GM18508 (cell line): ENCODE measurements at regions not wholly inside any gene's neighbourhood (a gene's known extent, or its start where the extent isn't known, plus 50 kb on each side); places are given as distances from the start of the nearest gene placed in this dataset.
"Not testable (repeated sequence)": the region's sequence is repeated elsewhere in the genome, so short reads cannot be mapped to it uniquely, and the experiment has no call there.

Source experiments
- ATAC-seq: cut with Tn5 transposase; IDR thresholded peaks from one replicate; pipeline ENCODE4 v1.9.1; 2021; ENCODE audit warnings: moderate number of reproducible peaks; ENCODE audit not compliant: insufficient read depth, unreplicated experiment

DNA sequence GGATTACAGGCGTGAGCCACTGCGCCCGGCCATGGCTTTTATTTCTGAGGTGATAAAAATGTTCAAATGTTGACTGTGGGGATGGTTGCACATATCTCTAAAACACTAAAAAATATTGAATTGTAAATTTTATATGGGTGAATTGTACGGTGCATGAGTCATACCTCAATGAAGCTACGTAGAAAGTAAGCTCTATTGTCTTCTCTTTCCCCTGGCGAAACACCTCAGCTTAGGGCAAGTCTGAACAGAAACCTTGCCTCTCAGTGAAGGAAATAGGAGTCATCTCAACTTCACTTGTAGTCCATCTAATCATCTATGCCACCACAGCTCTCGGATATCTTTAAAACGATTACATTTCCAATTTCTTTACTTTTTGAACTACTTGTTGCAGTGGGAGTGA is 238.2 kb downstream of the SPATA31A6 start:
- ATAC-seq: not testable (repeated sequence)

DNA sequence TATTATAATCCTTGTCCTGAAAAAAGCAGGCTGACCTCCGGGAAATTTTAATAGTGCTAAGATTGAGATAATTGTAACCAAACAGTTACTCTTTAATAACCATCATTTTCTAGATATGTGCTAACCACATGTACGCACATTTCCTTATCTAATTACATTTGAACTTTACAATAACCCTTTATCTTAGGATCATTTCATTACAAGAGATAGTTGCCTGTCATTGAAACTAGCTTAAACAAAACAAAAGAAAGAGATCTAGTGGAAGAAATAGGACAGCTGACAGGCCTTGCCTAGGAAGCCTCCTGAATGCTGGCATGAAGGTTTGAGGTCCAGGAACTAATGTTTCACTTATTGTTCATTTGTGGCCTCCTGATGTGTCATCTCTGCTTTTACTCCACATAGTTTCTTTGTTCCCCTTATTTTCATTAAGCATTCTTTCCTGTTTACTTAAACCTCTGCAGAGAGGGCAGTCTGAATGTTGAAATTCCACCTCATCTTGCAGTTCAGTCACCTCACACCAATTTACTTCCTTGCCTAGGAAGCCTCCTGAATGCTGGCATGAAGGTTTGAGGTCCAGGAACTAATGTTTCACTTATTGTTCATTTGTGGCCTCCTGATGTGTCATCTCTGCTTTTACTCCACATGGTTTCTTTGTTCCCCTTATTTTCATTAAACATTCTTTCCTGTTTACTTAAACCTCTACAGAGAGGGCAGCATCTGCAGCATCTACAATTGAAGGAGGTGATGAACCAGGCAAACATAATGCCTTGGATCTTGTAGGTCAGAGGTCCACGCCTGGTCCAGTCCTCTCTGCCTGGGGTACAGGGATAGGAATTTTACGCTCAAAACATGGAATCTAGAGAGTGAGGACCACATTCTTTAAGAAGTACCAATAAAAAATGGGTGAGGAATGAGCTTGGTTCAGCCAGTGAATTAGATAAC is 247.5 kb downstream of the SPATA31A6 start:
- not testable (repeated sequence) for ATAC-seq

DNA sequence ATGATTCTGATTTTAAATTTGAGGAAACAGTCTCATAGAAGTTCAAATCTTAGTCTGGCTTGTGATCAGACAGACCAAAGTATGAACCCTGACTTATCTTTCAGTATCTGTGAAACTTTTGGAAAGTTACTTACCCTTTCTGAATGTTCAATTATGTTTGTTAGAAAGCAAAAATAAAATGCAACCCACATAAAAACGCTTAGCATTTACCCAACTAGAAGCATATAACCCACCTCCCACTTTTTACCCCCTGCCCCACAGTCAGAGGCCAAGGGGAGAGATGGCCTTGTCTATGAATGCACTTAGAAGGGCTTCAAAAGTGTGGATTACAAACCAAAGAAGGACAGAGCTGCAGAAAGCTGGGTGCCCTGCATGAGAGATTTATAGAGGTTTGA is 248.2 kb downstream of the SPATA31A6 start:
- ATAC-seq: not testable (repeated sequence)

DNA sequence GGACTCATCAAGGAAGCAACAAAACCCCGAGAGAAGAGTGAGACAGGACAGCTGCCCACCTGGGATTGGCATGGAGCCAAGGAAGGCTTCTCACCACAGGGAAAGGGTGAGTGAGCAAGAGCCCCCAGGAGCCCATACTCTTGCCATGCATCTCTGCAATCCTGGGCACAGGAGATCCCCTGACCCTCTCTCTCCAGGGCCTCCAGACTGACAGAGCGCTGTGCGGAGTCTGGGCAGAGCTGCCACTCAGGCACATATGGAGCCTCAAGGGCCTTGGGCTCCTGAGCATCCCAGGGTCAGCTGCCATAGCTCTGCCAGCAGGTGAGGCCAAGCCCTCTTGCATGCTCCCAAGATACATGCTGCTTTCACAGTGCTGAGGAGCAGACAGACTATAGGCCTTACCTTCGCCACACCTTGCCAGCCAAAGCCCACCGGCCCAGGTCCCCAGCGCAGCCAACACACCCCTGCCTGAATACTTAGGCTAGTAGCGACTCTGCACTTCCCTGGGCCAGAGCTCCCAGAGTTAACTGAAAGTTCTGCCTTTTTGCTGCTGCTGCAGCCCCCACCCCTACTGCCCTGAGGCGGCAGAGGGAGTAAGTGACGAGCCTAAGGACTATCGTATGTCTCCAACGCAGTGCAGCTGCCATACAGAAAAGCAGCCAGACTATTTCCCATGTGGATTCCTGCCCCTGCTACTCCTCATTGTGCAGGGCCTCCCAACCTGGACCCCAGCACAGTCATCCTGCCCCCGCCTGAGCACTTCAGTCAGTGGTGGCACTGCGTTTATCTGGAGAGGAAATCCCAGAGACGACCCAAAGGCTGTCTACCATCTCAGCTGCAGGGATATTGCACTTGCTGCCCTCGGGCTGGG is 251.6 kb downstream of the SPATA31A6 start:
- not testable (repeated sequence) for ATAC-seq

DNA sequence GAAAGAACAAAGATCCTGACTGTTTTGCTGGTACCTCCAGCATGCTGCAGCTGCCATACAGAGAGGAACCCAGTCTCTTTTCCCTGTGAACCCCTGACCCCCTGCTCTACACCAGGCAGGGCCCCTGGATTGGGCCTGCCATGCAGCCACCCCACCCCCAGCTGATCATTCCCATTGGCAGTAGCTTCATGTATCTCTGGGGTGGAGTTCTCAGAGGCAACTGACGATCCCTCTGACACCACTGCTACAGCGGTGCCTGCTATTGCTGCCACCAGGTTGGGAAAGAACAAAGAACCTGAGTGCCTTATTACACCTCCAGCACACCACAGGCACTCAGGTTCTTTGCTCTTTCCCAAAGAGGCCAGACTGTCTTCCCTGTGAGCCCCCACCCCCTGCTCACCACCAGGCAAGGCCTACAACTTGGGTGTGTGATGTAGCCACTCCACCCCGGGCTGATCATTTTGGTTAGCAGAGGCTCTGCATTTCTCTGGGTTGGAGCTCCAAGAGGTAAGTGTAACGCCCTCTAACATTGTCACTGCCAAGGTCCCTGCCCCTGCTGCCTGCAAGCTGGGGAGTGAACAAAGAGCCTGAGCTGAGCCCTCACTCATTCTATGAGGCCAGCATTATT is 252.4 kb downstream of the SPATA31A6 start:
- ATAC-seq: not testable (repeated sequence)

DNA sequence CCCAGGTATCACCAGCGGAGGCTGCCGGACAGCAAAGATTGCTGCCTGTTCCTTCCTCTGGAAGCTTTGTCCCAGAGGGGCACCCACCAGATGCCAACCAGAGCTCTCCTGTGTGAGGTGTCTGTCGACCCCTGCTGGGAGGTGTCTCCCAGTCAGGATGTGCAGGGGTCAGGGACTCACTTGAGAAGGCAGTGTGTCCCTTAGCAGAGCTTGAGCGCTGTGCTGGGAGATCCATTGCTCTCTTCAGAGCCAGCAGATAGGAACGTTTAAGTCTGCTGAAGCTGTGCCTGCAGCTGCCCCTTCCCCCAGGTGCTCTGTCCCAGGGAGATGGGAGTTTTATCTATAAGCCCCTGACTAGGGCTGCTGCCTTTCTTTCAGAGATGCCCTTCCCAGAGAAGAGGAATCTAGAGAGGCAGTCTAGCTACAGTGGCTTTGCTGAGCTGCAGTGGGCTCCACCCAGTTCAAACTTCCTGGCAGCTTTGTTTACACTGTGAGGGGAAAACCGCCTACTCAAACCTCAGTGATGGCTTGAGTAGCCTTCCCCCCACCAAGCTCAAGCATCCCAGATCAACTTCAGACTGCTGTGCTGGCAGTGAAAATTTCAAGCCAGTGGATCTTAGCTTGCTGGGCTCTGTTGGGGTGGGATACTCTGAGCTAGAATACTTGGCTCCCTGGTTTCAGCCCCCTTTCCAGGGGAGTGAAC is 253.7 kb downstream of the SPATA31A6 start:
- not testable (repeated sequence) for ATAC-seq

DNA sequence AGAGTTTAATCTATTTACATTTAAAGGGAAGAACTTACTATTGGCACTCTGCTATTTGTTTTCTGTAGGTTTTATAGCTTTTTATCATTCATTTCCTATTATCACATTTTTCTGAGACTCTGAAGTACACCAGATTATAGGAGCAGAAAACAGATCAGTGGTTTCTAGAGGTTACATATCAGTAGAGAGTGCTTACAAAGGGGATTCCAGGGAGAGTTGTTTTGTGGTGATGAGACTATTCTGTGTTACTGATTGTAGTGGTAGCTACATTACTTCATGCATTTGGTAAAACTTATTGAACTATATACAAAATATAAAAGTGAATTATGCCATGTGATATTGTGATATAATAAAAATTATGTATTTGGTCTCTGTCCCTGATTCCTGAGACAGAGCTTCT is 259.2 kb downstream of the SPATA31A6 start:
- not testable (repeated sequence) for ATAC-seq

DNA sequence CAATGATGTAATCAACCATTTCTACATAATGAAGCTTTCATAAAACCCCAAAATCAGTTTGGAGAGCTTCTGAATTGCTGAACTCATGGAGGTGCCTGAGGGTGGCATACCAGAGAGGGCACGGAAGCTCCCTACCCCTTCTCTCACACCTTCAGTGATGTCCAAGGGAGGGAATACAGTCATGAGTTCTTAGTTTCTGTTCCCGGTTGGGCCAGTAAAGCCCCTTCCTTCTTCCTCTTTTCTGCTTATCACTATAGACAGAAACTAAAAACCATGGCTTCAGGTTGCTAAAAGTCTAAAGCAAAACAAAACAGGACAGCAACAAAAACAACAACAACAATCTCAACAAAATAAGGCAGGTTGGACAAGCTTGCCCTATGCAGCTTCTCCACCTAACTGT is 260.0 kb downstream of the SPATA31A6 start:
- peak; percentile 69 for ATAC-seq

DNA sequence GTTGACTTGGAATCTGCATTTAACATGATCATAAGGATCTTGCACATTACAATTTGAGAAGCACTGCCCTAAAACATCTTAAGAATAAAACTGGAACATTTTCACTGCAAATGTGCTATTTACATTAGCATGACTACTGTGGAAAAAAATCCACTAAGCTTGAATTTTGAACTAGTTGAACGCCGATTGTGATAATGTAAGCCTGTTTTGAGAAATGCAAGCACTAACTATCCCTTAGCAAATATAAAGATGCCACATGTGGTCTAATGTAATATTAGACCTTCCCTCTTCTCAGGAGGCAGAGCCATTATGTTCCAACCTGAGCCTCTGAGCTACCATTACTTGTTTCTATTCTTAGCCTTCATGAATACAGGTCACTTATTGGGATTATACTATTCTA is 278.0 kb downstream of the SPATA31A6 start:
- not testable (repeated sequence) for ATAC-seq

DNA sequence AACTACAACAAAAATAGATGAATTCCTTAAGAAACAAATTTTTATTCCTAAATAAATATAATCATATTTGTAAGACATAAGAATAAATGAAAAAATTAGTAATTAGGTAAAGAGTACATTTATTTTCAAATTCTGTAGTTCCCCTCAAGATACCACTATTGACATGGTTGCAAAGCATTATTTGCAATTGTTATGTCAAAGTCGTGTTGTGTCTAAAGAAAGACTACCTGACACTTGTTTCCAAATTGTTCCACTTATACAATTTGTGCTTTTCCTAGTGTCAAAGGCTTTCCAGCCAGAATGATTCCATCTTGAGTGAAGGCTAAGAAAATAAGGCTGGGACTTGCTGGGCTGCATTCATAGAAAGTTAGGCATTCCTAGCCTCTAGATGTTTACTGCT is 278.4 kb downstream of the SPATA31A6 start:
- ATAC-seq: not testable (repeated sequence)

DNA sequence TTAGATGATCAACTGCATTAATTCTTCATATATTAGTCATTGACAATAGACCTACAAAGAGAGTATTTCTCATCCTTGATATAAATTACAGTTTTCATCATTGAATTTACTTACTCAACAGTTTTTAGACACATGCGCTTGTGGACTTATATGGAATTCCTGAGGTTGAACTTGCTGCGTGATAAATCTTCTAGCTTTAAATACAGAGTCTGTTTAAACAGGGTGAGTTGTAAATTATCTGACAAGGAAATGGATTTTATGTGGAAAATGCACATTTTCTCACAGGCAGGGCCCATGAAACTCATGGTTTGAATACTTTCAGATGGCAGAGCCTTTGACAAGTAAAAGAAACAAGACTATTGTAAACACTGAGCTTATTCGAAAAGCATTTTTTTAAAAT is 280.5 kb downstream of the SPATA31A6 start:
- not testable (repeated sequence) for ATAC-seq

DNA sequence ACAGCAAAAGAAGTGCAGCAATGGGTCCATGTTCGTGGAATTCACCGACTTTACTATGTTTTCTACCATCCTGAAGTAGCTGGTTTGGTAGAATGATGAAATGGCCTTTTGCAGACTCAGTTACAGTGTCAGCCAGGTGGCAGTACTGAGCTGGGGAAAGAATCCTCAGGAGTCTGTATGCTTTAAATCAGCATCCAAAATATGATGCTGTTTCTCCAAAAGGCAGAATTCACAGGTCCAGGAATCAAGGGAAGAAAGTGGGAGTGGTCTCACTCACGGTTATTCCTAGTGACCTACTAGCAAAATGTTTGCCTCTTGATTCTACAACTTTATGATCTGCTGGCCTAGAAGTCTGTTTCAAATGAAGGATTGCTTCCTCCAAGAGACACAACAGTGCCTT is 287.1 kb downstream of the SPATA31A6 start:
- not testable (repeated sequence) for ATAC-seq

DNA sequence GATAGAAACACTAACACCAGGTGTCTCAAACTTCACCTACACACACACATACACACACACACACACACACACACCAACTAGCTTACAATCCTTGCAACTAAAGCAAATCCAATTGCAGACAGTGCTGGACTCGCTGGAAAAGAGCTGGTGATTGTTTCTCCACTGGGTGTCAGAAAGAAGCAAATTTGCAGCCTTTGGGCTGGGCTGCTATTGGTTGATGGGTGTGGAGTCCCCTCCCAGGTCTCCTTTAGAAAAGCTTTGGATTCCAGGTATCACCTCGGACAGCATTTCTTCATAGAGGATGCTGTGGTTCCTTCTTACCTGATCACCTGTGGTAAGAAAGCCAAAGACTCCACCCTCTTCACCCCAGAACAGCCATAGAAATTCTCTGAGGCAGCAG is 307.5 kb downstream of the SPATA31A6 start:
- not testable (repeated sequence) for ATAC-seq

DNA sequence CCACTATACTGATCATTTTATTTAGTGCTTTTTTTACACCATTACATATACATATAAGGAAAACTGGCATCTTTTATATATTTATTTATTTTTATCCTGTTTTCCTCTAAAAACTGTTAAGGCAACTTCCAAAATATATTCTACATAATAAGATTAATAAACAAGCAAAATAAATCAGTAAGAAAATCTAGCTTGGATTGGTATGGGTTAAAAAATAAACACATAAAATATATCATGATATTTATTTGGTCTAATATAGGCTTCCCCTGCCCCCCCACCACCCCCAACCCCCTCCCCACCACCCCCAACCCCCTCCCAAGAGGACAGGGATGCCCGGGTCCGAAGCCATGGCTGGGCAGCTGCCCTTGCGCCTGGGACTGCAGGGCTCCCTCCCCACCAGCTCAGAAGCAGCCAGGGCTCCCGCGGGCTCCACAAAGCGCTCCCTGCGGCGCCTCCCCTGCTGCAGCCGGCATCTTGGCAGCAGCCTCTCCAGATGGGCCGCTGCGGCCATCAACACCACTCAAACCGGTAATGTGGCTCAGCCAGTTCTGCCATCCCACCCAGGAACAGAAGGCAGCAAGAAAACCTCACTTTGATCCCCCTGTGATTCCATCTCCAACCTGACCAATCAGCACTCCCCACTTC is 319.3 kb downstream of the SPATA31A6 start:
- ATAC-seq: not testable (repeated sequence)

DNA sequence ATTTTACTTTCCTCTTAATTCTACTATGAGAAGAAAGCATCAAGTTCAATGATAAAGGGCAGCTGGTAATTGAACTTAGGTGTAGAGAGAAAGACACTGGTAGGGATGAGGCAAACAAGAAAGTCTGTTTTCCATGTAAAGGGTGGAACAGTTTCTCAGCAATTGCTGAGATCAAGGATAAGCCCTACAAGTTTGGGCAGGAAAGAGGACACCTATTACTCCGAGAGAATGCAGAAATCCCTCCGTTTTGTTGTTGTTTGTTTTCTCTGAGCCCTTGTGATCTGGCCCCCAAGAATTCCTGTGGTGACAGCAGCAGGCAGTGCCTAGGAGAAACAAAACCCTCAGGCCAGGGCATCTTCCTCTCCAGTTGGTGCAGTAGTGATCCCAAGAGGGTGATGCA is 324.7 kb downstream of the SPATA31A6 start:
- ATAC-seq: not testable (repeated sequence)

DNA sequence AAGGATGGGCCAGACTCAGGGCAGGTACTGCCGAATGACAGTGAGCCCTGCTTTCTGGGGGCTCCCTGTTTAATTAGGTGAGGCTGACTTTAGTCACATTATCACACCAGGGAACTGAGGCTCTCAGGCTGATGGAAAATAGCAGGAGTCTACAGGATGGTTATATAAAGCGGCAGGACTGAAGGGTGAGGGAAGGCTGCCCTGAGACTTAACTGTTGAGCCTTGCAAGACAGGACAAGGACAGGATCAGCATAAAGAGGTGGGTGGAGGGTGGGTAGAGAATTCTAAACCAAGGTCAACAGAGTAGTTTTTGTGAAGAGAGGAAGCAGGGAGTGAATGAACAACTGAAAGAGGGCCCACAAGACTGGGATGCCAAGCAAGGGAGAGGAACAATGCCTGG is 330.1 kb downstream of the SPATA31A6 start:
- not testable (repeated sequence) for ATAC-seq

DNA sequence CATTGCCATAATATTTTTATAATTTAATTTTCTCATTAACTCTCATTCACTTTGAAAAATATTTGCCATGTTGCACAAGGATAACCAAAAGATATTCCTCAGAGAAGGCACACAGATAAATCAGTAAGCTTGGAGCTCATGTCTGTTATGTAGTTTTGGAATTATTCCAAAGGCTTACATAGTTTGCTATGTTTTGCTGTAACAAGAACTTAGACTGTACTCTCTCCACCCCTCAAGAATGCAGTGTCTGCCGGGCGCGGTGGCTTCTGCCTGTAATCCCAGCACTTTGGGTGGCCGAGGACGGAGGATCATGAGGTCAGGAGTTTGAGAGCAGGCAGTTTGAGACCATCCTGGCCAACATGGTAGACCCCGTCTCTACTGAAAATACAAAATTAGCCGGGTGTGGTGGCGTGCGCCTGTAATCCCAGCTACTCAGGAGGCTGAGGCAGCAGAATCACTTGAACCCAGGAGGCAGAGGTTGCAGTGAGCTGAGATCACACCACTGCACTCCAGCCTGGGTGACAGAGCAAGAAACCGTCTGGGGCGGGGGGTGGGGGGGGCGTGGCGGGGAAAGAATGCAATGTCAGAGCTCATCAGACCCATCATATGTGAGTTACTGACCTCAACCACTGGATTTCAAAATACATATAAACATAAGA is 351.0 kb downstream of the SPATA31A6 start:
- not testable (repeated sequence) for ATAC-seq

DNA sequence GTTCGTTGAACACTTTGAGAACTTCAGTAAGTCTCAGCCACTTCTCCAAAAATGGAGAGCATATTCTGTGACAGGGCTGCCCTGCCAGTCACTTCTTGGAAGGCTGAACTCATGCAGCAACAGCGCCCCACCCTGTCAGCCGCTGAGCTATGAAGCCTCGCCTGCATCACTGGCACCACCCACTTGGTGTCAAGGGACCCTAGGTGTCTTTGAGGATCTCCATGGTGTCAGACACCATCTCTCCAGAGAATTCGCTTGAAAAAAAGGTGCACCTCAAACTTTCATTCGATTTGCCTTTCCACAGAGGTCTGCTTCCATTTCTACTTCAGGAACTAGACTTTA is 351.5 kb downstream of the SPATA31A6 start:
- not testable (repeated sequence) for ATAC-seq

DNA sequence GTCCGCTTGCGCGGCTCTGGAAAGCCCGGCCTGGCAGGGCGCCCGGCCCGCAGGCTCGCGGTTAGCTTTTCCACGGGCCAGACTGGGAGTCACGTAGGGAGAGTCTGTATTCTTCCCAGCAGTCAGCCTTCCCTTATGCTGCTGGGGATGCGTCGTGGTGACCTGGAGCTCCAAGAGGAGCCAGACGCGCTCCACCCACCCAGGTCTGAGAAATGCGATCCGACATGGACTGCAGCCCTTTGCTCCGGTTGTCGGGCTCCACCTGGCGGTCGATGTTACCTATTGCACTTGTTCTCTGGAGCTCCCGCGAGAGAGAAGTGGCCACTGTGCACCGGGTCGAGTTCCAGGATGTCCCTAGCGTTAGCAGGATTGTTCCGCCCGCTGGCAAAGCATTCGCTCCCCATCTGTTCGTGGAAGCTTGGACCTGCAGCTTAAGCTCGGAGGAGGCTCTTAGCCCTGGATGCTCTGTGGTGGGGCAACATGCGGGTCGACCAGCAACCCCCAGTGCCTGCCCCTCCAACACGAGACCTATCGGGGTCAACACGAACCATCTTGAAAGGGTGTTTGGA is 367.4 kb downstream of the SPATA31A6 start:
- ATAC-seq: peak; percentile 79
